ENCODE measurements at regions not wholly inside any gene's neighbourhood (a gene's known extent, or its start where the extent isn't known, plus 50 kb on each side); places are given as distances from the start of the nearest gene placed in this dataset.
A peak's percentile ranks its signal among the peaks of the same experiment; 100 is the strongest.

DNA sequence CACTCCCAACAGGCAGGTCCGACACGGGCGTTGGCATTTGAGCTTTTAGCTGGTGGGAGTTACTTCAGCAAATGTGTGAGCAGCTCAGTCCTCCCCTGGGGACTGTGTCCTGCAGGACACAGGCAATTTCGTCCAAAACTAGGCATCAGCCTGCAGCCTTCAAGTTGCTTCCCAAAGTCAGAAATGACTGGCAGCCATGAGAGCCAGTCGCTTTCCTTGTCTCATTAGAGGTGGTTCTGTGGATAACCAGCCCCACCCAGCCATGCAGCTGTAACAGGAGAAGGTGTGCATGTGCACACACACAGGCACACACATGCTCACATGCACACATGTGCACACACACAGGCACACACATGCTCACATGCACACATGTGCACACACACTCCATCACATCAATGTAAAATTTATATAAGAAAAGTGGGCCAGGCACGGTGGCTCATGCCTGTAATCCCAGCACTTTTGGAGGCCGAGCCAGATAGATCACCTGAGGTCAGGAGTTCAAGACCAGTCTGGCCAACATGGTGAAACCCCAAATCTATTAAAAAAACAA, 138.8 kb upstream of the TCERG1L start:
- H3K4me3 ChIP-seq: no peak overlapping the region
- H3K9me3 ChIP-seq: no peaks in the 10 kb centered on the region
- no peak for DNase-seq (ENCODE audit: low spot score in 2 of 2)
- H3K4me1 ChIP-seq: no peaks in the 10 kb centered on the region
- H3K36me3 ChIP-seq: no peaks in the 10 kb centered on the region
- no peak for TF ChIP-seq POLR2A (IDR thresholded peaks at IDR 0.05)
- TF ChIP-seq POLR2AphosphoS5 (IDR thresholded peaks at IDR 0.05): no peak
- TF ChIP-seq, protein P1, sequence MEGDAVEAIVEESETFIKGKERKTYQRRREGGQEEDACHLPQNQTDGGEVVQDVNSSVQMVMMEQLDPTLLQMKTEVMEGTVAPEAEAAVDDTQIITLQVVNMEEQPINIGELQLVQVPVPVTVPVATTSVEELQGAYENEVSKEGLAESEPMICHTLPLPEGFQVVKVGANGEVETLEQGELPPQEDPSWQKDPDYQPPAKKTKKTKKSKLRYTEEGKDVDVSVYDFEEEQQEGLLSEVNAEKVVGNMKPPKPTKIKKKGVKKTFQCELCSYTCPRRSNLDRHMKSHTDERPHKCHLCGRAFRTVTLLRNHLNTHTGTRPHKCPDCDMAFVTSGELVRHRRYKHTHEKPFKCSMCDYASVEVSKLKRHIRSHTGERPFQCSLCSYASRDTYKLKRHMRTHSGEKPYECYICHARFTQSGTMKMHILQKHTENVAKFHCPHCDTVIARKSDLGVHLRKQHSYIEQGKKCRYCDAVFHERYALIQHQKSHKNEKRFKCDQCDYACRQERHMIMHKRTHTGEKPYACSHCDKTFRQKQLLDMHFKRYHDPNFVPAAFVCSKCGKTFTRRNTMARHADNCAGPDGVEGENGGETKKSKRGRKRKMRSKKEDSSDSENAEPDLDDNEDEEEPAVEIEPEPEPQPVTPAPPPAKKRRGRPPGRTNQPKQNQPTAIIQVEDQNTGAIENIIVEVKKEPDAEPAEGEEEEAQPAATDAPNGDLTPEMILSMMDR (IDR thresholded peaks at IDR 0.05): no peak
- H3K27me3 ChIP-seq: peaks cover 0 to 37% of the 10 kb centered on the region in 2 donors
- H3K27ac ChIP-seq: no peak overlapping the region
- intact Hi-C loops (cut with DNase I; ENCODE audit: low total_unique reads): no loop called here

DNA sequence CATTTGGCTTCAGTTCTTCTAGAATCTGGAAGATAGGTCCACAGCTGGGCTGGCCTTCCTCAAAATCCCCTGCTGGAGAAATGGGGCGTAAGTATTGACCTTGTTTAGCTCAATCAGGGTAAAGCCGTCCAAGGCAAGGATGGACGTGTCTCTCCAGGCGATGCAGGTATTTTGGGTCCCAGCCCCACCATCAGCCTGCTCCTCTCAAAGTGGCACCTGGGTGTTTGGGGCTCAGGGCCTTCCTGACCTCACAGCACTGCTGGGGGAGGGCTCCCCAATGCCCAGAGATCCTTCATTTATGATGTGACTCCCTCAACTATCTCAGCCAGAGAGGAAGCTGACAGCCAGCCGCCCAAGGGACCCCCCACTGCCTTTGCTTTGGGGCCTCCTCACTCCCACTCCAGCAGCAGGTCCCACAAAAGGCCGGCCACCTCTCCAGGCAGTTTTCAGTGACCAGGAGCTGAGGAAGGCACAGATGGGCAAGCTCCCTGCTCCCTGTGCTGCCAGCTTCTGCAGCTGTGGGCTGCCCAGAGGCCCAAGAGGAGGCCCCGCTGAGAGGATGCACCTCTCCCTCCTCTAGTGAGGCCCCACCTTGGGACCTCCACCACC, 140.0 kb upstream of the TCERG1L start:
- H3K27me3 ChIP-seq: peaks cover 0 to 37% of the 10 kb centered on the region in 2 donors
- H3K36me3 ChIP-seq: no peaks in the 10 kb centered on the region
- no peak for TF ChIP-seq POLR2A (IDR thresholded peaks at IDR 0.05)
- no peak overlapping the region for H3K4me3 ChIP-seq
- no peaks in the 10 kb centered on the region for H3K4me1 ChIP-seq
- no peak for DNase-seq (ENCODE audit: low spot score in 2 of 2)
- no peak overlapping the region for H3K27ac ChIP-seq
- intact Hi-C loops (cut with DNase I; ENCODE audit: low total_unique reads): no loop called here
- H3K9me3 ChIP-seq: no peaks in the 10 kb centered on the region

DNA sequence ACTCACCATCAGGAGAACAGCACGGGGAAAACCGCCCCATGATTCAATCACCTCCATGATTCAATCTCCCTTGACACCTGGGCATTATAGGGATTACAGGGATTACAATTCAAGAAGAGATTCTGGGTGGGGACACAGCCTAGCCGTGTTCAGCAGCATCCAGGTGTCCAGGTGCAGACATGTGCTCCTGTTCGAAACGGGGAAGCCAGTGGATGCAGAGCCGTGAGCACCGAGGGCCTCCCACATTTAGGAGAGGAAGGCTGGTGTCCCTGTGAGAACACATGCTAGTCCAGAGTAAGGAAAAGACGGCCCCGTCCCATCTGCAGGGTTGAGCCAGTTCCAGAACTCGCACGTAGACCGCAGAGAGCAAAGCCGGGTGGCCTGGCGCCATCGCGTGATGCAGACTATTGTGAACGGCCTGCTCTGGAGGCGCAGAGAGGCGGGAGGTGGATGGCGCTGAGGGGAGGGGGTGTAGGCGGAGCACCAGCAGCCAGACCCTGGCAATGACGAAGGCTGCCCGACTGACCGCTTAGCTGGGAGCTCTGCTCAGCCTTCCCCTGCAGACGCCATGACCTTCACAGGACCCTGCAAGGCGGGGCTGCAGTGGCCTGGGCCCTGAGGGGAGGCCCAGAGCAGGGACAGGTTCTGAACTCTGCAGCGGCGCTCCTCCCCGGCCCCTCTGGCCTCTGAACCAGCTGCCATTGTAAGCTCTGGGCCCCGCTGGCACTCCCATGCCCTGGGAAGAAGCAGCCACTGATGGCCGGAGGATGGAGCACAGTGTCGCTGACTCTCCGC, 141.6 kb upstream of the TCERG1L start:
- peak overlapping the region in 2 of 3 donors; percentile 4 to 52 for H3K4me3 ChIP-seq
- peaks cover 0 to 51% of the 10 kb centered on the region in 2 donors for H3K27me3 ChIP-seq
- no peaks in the 10 kb centered on the region for H3K36me3 ChIP-seq
- H3K27ac ChIP-seq: no peak overlapping the region
- DNase-seq (ENCODE audit: low spot score in 2 of 2): no peak
- H3K9me3 ChIP-seq: no peaks in the 10 kb centered on the region
- intact Hi-C loops (cut with DNase I; ENCODE audit: low total_unique reads): no loop called here
- TF ChIP-seq POLR2A (IDR thresholded peaks at IDR 0.05) (no peak), POLR2AphosphoS5 (IDR thresholded peaks at IDR 0.05) (no peak)
- TF ChIP-seq, protein P1 (IDR thresholded peaks at IDR 0.05): no peak
- no peaks in the 10 kb centered on the region for H3K4me1 ChIP-seq

DNA sequence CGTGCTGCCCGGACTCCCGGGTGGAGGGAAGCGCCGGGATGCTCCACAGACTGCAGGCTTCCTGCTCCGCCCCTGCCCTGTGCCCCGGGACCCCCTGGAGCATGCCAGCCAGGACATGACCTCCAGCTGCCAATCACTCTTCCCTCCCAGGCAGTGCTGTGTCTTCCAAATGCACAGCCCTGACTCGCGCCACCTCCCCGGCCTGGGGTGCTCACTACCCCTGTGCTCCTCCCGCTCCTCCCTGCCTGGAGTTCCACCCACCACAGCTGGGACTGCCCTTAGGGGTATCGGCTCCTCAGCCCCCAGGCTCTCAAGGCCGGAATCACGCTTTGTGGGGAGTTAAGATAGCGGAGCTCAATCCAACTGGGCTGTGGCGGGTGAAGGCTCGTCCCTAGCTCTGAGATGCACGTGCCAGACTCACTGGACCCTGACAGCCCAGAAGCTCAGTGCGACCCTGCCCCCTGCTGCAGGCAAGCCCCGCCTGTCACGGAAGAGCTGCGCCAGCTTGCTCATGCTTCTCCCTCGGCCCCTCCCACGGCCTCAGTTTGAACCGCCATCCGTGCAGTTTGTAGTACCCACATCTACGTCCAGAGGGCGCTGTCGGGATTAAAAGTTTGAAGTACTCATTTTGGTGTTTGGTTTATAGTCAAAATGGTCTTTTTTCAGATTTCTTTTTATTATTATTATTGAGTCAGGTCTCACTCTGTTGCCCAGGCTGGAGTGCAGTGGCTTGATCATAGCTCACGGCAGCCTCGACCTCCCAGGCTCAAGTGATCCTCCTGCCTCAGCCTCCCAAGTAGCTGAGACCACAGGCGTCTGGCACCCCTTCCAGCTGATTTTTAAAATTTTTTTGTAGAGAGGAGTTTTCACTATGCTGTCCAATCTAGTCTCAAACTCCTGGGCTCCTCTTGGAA, 142.5 kb upstream of the TCERG1L start:
- H3K9me3 ChIP-seq: no peaks in the 10 kb centered on the region
- DNase-seq (ENCODE audit: low spot score in 2 of 2): peak in 1 of 2 donors; percentile 74
- no peak overlapping the region for H3K27ac ChIP-seq
- H3K27me3 ChIP-seq: peaks cover 0 to 51% of the 10 kb centered on the region in 2 donors
- H3K36me3 ChIP-seq: no peaks in the 10 kb centered on the region
- intact Hi-C loops (cut with DNase I; ENCODE audit: low total_unique reads): no loop called here
- H3K4me1 ChIP-seq: no peaks in the 10 kb centered on the region
- TF ChIP-seq, protein P1 (IDR thresholded peaks at IDR 0.05): peak in 2 of 3 donors; percentile 52 to 62
- no peak for TF ChIP-seq POLR2AphosphoS5 (IDR thresholded peaks at IDR 0.05)
- H3K4me3 ChIP-seq: peak overlapping the region; percentile 4 to 52 (median 12)

DNA sequence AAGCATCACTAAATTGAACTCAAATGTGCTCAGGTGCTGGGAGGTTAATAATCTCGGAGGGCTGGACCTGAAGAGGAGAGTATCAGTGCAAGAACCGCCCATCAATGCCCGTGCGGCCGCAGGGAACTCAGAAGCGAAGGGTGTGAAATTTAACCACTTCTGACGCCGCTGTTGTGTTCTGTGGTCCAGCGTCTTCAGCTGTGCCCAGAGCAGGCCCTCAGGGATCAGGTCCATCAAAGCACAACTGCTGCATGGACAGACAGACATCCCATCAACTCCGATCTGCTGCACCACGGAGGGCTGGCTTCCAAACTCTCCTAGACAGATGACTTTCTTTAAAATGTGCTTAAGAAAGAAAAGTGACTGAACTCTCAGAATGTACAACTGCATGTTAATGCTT, 144.9 kb upstream of the TCERG1L start:
- no peak overlapping the region for H3K27ac ChIP-seq

More for the DNA sequence above, 144.9 kb upstream of the TCERG1L start:
- Histone ChIP-seq H3K27me3 (peaks cover 0 to 59% of the 10 kb centered on the region in 2 donors), H3K36me3 (no peaks in the 10 kb centered on the region), H3K9me3 (no peaks in the 10 kb centered on the region), H3K4me1 (no peaks in the 10 kb centered on the region), H3K4me3 (no peak overlapping the region)
- intact Hi-C loops (cut with DNase I; ENCODE audit: low total_unique reads): no loop called here
- TF ChIP-seq, protein P1 (IDR thresholded peaks at IDR 0.05): no peak
- TF ChIP-seq POLR2A (IDR thresholded peaks at IDR 0.05) (no peak), POLR2AphosphoS5 (IDR thresholded peaks at IDR 0.05) (no peak)
- DNase-seq (ENCODE audit: low spot score in 2 of 2): no peak
